ENCODE measurements at regions not wholly inside any gene's neighbourhood (a gene's known extent, or its start where the extent isn't known, plus 50 kb on each side); places are given as distances from the start of the nearest gene placed in this dataset.

DNA sequence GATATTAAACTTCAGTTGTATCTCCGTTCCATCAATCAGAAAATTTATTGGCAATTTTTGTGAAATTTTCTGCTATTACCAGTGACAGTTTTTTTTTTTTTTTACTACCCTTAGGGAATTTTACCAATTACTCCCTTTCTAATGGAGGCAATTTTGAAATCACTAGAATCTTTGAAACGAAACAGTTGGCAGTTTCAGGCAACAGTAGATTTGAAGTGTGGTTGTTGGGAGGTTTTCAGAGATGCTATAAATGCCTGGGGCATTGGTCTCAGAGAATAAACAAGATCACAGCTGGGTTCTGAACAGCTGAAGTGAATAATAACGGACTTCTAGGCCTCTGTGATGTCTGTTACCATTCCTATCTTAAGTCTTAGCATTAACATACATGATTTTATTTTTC lies 535.9 kb upstream of the POT1 start:
- no peak overlapping the region for H3K27ac ChIP-seq (ENCODE audit: low read length)
- H3K27me3 ChIP-seq (ENCODE audit: control insufficient read depth, insufficient read depth), result no peaks in the 10 kb centered on the region
- WGBS, result 52% methylated on average over 3 of the region's 3 CpGs
- H3K9me3 ChIP-seq (ENCODE audit: control insufficient read depth, low read length), result no peaks in the 10 kb centered on the region
- H3K4me1 ChIP-seq (ENCODE audit: control insufficient read depth, insufficient read depth, low read length), result no peaks in the 10 kb centered on the region
- no peak for DNase-seq
- H3K4me3 ChIP-seq (ENCODE audit: low read length), result no peak overlapping the region
- intact Hi-C loops (cut with DNase I), result no loop called here
- ATAC-seq, result no peak

DNA sequence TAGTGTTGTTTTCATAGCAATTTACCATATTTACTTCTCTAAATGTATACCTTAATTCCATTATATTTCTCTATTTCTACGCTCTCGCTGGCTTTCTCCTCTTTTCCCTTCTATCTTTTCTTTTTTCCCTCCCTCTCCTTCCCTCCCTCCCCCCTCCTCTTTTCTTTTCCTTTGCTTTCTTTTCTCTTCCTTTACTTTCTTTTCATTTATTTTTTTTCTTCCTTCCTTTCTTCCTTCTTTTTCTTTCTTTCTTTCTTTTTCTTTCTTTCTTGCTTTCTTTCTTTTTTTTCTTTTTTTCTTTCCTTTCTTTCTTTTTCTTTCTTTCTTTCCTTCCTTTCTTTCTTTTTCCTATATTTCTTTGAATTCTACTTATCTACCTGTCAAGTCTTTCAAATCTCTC lies 533.0 kb upstream of the POT1 start:
- 95% methylated on average over 2 of the region's 2 CpGs for WGBS
- H3K4me3 ChIP-seq (ENCODE audit: low read length), result no peak overlapping the region
- intact Hi-C loops (cut with DNase I), result no loop called here
- DNase-seq, result no peak
- no peak overlapping the region for H3K27ac ChIP-seq (ENCODE audit: low read length)
- H3K27me3 ChIP-seq (ENCODE audit: control insufficient read depth, insufficient read depth), result no peaks in the 10 kb centered on the region
- H3K9me3 ChIP-seq (ENCODE audit: control insufficient read depth, low read length), result no peaks in the 10 kb centered on the region
- no peaks in the 10 kb centered on the region for H3K4me1 ChIP-seq (ENCODE audit: control insufficient read depth, insufficient read depth, low read length)
- no peak for ATAC-seq

DNA sequence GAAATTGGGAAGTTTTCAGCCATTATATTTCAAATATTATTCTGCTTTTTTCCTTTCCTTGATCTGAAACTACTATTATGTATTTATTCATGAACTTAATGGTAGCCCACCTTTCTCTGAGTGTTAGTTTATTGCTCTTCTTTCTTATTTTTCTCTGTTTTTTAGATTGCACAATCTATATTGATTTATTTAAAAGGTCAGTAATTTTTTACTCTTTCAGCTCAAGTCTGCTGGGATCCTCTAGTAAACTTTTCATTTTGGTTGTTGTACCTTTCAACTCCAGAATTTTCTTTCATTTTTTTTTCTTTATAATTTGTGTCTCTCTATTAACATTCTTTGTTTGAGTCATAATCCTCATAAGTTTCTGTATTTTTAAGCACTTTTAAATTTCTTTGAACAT lies 529.4 kb upstream of the POT1 start:
- ATAC-seq, result no peak
- H3K4me3 ChIP-seq (ENCODE audit: low read length), result no peak overlapping the region
- no peaks in the 10 kb centered on the region for H3K4me1 ChIP-seq (ENCODE audit: control insufficient read depth, insufficient read depth, low read length)
- intact Hi-C loops (cut with DNase I), result no loop called here
- no peak overlapping the region for H3K27ac ChIP-seq (ENCODE audit: low read length)
- H3K27me3 ChIP-seq (ENCODE audit: control insufficient read depth, insufficient read depth), result no peaks in the 10 kb centered on the region
- no peaks in the 10 kb centered on the region for H3K9me3 ChIP-seq (ENCODE audit: control insufficient read depth, low read length)
- DNase-seq, result no peak

DNA sequence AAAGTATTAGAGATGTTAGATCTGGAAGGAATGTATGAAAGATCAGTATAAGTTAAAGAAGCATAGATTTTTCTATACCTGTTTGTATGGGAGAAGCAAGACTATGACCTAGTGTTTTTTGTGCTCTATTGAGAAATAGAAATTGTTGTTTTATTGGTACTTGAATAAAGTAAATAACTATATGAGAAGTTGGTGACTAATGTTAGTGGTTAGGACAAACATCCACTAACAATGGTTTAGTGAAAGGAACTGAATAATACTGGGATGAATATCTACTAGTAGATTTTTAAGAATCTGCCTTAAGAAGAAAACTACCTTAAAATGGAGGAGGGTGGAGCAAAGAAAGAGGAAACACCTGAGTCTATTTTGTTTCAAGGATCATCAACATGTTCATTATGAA lies 521.1 kb upstream of the POT1 start:
- no peak for ATAC-seq

DNA sequence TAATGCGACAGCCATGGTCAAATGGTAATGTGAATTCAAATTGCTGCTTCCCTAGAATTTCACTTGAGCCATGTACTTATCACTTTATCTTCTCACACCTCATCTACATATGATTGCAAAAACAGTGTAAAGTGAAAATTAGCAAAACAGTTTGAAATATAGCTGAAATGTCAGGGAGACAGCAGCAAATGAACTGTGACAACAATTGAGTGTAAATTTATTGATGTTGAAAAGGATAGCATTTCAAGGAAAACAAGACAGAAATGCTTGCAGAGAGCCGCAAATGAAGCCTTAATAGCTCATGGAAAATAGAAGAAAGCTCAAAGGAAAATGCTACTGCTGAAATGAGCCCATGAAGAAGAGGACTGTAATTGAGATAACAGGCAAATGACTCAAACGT lies 516.2 kb upstream of the POT1 start:
- no peak for DNase-seq
- 62% methylated on average over 3 of the region's 3 CpGs for WGBS
- no peaks in the 10 kb centered on the region for H3K27me3 ChIP-seq (ENCODE audit: control insufficient read depth, insufficient read depth)
- no peak overlapping the region for H3K27ac ChIP-seq (ENCODE audit: low read length)
- H3K4me1 ChIP-seq (ENCODE audit: control insufficient read depth, insufficient read depth, low read length), result no peaks in the 10 kb centered on the region
- H3K4me3 ChIP-seq (ENCODE audit: low read length), result no peak overlapping the region
- ATAC-seq, result no peak
- H3K9me3 ChIP-seq (ENCODE audit: control insufficient read depth, low read length), result no peaks in the 10 kb centered on the region
- intact Hi-C loops (cut with DNase I), result no loop called here

More for the DNA sequence above, 521.1 kb upstream of the POT1 start:
- DNase-seq, result no peak
- Histone ChIP-seq H3K4me3 (ENCODE audit: low read length) (no peak overlapping the region), H3K9me3 (ENCODE audit: control insufficient read depth, low read length) (no peaks in the 10 kb centered on the region), H3K4me1 (ENCODE audit: control insufficient read depth, insufficient read depth, low read length) (no peaks in the 10 kb centered on the region), H3K27me3 (ENCODE audit: control insufficient read depth, insufficient read depth) (no peaks in the 10 kb centered on the region), H3K27ac (ENCODE audit: low read length) (no peak overlapping the region)
- intact Hi-C loops (cut with DNase I), result no loop called here

DNA sequence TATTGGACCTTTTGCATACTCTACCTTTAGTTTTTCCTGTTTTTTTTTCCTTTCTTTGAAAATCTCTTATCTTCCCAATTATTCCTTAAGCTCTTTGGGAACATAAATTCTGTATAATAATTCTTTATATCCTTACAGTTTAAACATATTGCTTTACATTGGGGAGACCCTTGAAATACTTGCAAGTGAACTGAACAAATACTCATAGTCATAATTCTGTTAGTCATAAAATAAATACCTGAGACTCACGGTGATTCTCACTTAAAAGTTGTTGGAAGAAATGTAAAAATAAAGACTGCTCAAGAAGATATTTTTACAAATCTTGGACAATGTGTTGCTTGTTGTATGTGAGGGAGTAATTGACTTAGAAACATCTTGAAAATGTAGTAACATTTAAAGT lies 515.2 kb upstream of the POT1 start:
- H3K27me3 ChIP-seq (ENCODE audit: control insufficient read depth, insufficient read depth), result no peaks in the 10 kb centered on the region
- no peaks in the 10 kb centered on the region for H3K4me1 ChIP-seq (ENCODE audit: control insufficient read depth, insufficient read depth, low read length)
- WGBS, result 69% methylated on average over 1 of the region's 1 CpG
- intact Hi-C loops (cut with DNase I), result no loop called here
- DNase-seq (no peak), ATAC-seq (no peak)
- H3K9me3 ChIP-seq (ENCODE audit: control insufficient read depth, low read length), result no peaks in the 10 kb centered on the region
- no peak overlapping the region for H3K27ac ChIP-seq (ENCODE audit: low read length)
- H3K4me3 ChIP-seq (ENCODE audit: low read length), result no peak overlapping the region

DNA sequence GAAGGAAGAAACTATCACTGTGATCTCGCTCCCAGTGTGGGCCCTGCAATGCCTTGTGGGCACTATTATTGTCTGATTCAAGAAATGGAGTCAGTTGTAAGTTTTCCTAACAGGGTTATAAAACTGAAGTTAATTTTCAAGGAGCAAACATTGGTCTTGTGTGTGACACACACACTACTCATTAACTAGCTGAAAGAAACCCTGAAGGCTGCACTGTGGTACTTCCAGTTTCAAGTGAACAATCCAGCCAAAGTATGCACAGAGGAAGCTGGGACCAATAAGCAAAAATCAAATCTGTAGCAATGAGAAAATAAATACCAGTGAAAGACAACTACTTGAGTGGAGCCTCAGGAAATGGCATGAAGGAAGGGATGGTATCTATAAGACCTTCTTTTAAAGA lies 506.6 kb upstream of the POT1 start:
- Histone ChIP-seq H3K4me1 (ENCODE audit: control insufficient read depth, insufficient read depth, low read length) (no peaks in the 10 kb centered on the region), H3K4me3 (ENCODE audit: low read length) (no peak overlapping the region), H3K9me3 (ENCODE audit: control insufficient read depth, low read length) (no peaks in the 10 kb centered on the region), H3K27me3 (ENCODE audit: control insufficient read depth, insufficient read depth) (no peaks in the 10 kb centered on the region), H3K27ac (ENCODE audit: low read length) (no peak overlapping the region)
- ATAC-seq (no peak), DNase-seq (no peak)
- WGBS, result 94% methylated on average over 1 of the region's 1 CpG
- intact Hi-C loops (cut with DNase I), result no loop called here

DNA sequence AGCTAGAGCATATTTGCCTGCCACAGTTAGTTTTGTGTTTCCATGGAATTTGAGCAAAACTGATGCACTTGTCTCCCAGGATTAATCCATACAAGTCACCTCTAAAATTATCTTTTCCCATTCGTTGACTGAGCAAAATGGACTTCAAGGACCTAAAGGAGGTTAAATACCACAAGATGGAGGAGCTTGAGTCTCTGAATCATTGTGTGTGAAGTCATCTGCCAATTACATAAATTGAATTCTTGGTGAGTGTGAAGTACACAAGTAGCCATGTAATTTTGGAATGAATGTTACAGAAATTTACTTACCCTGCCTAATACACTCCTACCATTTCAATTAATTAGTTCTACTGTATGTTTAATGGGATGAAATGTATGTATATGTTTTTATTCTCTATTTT lies 501.7 kb upstream of the POT1 start:
- WGBS, result 73% methylated on average over 1 of the region's 1 CpG
- ATAC-seq, result no peak

DNA sequence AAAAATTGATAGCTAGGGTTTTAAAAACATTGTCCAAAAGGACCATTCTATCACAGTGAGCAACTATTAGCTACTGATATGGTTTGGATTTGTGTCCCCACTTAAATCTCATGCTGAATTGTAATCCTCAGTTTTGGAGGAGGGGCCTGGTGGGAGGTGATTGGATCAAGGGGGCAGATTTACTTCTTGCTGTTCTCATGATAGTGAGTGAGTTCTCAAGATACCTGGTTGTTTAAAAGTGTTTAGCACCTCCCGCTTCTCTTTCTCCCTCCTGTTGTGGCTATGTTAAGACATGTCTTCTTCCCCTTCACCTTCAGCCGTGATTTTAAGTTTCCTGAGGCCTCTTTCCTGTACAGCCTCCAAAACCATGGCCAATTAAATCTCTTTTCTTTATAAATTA lies 500.4 kb upstream of the POT1 start:
- H3K4me3 ChIP-seq (ENCODE audit: low read length), result no peak overlapping the region
- 81% methylated on average over 2 of the region's 2 CpGs for WGBS
- H3K9me3 ChIP-seq (ENCODE audit: control insufficient read depth, low read length), result no peaks in the 10 kb centered on the region
- intact Hi-C loops (cut with DNase I), result no loop called here
- no peak overlapping the region for H3K27ac ChIP-seq (ENCODE audit: low read length)
- ATAC-seq, result no peak
- no peak for DNase-seq
- H3K27me3 ChIP-seq (ENCODE audit: control insufficient read depth, insufficient read depth), result no peaks in the 10 kb centered on the region
- no peaks in the 10 kb centered on the region for H3K4me1 ChIP-seq (ENCODE audit: control insufficient read depth, insufficient read depth, low read length)

More for the DNA sequence above, 501.7 kb upstream of the POT1 start:
- Histone ChIP-seq H3K27me3 (ENCODE audit: control insufficient read depth, insufficient read depth) (no peaks in the 10 kb centered on the region), H3K4me3 (ENCODE audit: low read length) (no peak overlapping the region), H3K9me3 (ENCODE audit: control insufficient read depth, low read length) (no peaks in the 10 kb centered on the region), H3K4me1 (ENCODE audit: control insufficient read depth, insufficient read depth, low read length) (no peaks in the 10 kb centered on the region), H3K27ac (ENCODE audit: low read length) (no peak overlapping the region)
- intact Hi-C loops (cut with DNase I), result no loop called here
- no peak for DNase-seq

DNA sequence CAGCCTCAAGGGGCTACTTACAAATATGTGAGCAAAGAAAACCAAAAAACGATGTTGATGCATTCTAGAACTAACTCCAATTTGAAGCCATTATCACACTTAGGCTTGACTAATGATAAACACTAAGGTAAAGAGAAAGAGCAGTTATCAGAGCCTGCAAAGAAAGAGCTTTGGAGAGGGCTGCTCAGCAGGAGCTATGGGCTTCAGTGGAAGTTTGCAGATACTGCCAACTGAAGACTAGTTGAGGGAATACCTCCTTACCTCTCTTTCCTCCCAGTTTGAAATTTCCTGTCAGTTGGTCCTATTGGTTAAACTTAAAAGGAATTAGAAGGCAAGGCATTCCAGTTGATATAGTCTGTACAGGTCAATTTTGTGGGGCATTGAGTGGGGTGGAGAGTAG lies 498.1 kb upstream of the POT1 start:
- intact Hi-C loops (cut with DNase I), result no loop called here
- Histone ChIP-seq H3K9me3 (ENCODE audit: control insufficient read depth, low read length) (no peaks in the 10 kb centered on the region), H3K4me3 (ENCODE audit: low read length) (no peak overlapping the region), H3K27ac (ENCODE audit: low read length) (no peak overlapping the region), H3K27me3 (ENCODE audit: control insufficient read depth, insufficient read depth) (no peaks in the 10 kb centered on the region), H3K4me1 (ENCODE audit: control insufficient read depth, insufficient read depth, low read length) (no peaks in the 10 kb centered on the region)
- WGBS, result 42% methylated on average over 1 of the region's 1 CpG
- DNase-seq (no peak), ATAC-seq (no peak)

DNA sequence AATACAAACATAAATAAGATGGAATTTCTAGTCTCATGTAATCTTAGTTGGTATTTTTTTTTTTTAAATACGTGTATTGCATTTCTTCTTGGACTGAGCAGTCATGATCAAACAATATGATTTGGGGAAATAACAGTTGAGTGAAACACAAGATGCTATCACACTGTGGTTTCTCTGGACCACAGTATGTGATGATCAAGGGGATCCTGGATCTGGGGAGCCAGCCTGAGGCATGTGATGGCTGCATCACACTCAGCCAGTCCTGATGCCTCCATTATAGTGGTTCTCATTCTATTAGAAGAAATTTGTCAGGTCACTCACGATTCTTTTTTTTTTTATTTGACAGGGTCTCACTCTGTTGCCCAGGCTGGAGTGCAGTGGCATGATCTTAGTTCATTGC lies 495.9 kb upstream of the POT1 start:
- ATAC-seq, result no peak
- DNase-seq, result no peak
- no peaks in the 10 kb centered on the region for H3K27me3 ChIP-seq (ENCODE audit: control insufficient read depth, insufficient read depth)

DNA sequence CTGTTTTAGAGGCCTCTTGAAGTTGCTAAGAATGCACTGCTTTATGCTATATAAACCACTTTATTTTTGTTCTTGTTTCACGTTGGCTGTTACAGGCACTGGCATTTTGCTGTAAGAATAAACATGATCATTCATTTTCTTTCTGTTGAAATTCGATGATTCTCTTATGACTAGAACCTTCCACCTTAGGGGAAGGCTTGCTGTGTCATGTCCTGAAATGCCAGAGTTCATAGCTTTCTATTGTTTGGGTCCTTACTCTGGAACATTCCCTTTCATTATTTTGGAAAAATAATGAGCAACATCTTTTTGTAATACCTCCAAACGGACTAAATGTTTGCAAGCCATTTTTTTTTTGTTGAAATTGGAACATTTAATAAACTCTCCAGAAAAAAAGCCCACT lies 495.1 kb upstream of the POT1 start:
- no peaks in the 10 kb centered on the region for H3K9me3 ChIP-seq (ENCODE audit: control insufficient read depth, low read length)
- intact Hi-C loops (cut with DNase I), result no loop called here
- no peaks in the 10 kb centered on the region for H3K4me1 ChIP-seq (ENCODE audit: control insufficient read depth, insufficient read depth, low read length)
- DNase-seq, result no peak
- H3K27ac ChIP-seq (ENCODE audit: low read length), result no peak overlapping the region
- WGBS, result 68% methylated on average over 3 of the region's 3 CpGs
- no peaks in the 10 kb centered on the region for H3K27me3 ChIP-seq (ENCODE audit: control insufficient read depth, insufficient read depth)
- H3K4me3 ChIP-seq (ENCODE audit: low read length), result no peak overlapping the region
- ATAC-seq, result no peak

More for the DNA sequence above, 495.9 kb upstream of the POT1 start:
- H3K27ac ChIP-seq (ENCODE audit: low read length), result no peak overlapping the region
- 91% methylated on average over 2 of the region's 2 CpGs for WGBS
- intact Hi-C loops (cut with DNase I), result no loop called here
- no peaks in the 10 kb centered on the region for H3K9me3 ChIP-seq (ENCODE audit: control insufficient read depth, low read length)
- H3K4me3 ChIP-seq (ENCODE audit: low read length), result no peak overlapping the region
- no peaks in the 10 kb centered on the region for H3K4me1 ChIP-seq (ENCODE audit: control insufficient read depth, insufficient read depth, low read length)
